ENCODE measurements at regions not wholly inside any gene's neighbourhood (a gene's known extent, or its start where the extent isn't known, plus 50 kb on each side); places are given as distances from the start of the nearest gene placed in this dataset.
"Not testable (repeated sequence)": the region's sequence is repeated elsewhere in the genome, so short reads cannot be mapped to it uniquely, and the experiment has no call there.

GRCh38 chr1:184817003-184817402 is 62.3 kb upstream of the EDEM3 start:
- not testable (repeated sequence) for DNase-seq

- no peak for DNase-seq
Measured at GRCh38 chr1:184813528-184814089, 59.0 kb upstream of the EDEM3 start.

- DNase-seq: no peak
Measured at GRCh38 chr1:184811439-184812111, 56.9 kb upstream of the EDEM3 start.

- DNase-seq: no peak
Measured at GRCh38 chr1:184810735-184811343, 56.2 kb upstream of the EDEM3 start.

GRCh38 chr1:184806296-184806721 is 51.7 kb upstream of the EDEM3 start:
- DNase-seq: peak; percentile 65 to 77

- DNase-seq: peak; percentile 83 to 85
Measured at GRCh38 chr1:184805667-184806295, 51.1 kb upstream of the EDEM3 start.
